Ecto neural progenitor cell (in vitro differentiated cells): ENCODE measurements at regions not wholly inside any gene's neighbourhood (a gene's known extent, or its start where the extent isn't known, plus 50 kb on each side); places are given as distances from the start of the nearest gene placed in this dataset.

ENCODE experiments used
- DNase-seq: peaks from one replicate; pipeline ENCODE4 v3.0.0-alpha.2; 2018; ENCODE audit warnings: low spot score

- DNase-seq: no peak
Measured at GRCh38 chr5:50964746-50965653, 298.6 kb downstream of the PARP8 start.

GRCh38 chr5:50965654-50966375 lies 299.4 kb downstream of the PARP8 start:
- DNase-seq: peak; percentile 55

- no peak for DNase-seq
Measured at GRCh38 chr5:50967009-50967562, 300.6 kb downstream of the PARP8 start.

- peak; percentile 53 for DNase-seq
Measured at GRCh38 chr5:50967563-50968355, 301.3 kb downstream of the PARP8 start.

GRCh38 chr5:50968356-50969149 lies 302.1 kb downstream of the PARP8 start:
- DNase-seq: peak; percentile 78

- peak; percentile 61 for DNase-seq
Measured at GRCh38 chr5:50969151-50970031, 303.0 kb downstream of the PARP8 start.

- no peak for DNase-seq
Measured at GRCh38 chr5:50975840-50976239, 309.4 kb downstream of the PARP8 start.

GRCh38 chr5:50978924-50979323 lies 312.5 kb downstream of the PARP8 start:
- no peak for DNase-seq

- no peak for DNase-seq
Measured at GRCh38 chr5:50984640-50985039, 318.2 kb downstream of the PARP8 start.

- DNase-seq: no peak
Measured at GRCh38 chr5:50990296-50990924, 324.0 kb downstream of the PARP8 start.

- DNase-seq: no peak
Measured at GRCh38 chr5:50995285-50995942, 329.0 kb downstream of the PARP8 start.

GRCh38 chr5:51001227-51001923 lies 334.9 kb downstream of the PARP8 start:
- no peak for DNase-seq

GRCh38 chr5:51002368-51002767 lies 335.9 kb downstream of the PARP8 start:
- no peak for DNase-seq

GRCh38 chr5:51013036-51013435 lies 346.6 kb downstream of the PARP8 start:
- DNase-seq: no peak

- DNase-seq: no peak
Measured at GRCh38 chr5:51018423-51018822, 352.0 kb downstream of the PARP8 start.

- DNase-seq: no peak
Measured at GRCh38 chr5:51024263-51024662, 357.8 kb downstream of the PARP8 start.

- no peak for DNase-seq
Measured at GRCh38 chr5:51027271-51027670, 356.0 kb upstream of the ISL1 start.

- DNase-seq: no peak
Measured at GRCh38 chr5:51028394-51028793, 354.9 kb upstream of the ISL1 start.

GRCh38 chr5:51033215-51033614 lies 350.0 kb upstream of the ISL1 start:
- DNase-seq: no peak
